SK-N-SH (cell line): ENCODE measurements at regions not wholly inside any gene's neighbourhood (a gene's known extent, or its start where the extent isn't known, plus 50 kb on each side); places are given as distances from the start of the nearest gene placed in this dataset.

Experiments used
- CTCF ChIA-PET: fragments of 300-600, 350-600 bp; formaldehyde crosslinking; extraction: SDS; loops from one replicate; lab custom pipeline; 2021; lab: Yijun Ruan, JAX
- POLR2A ChIA-PET: fragments of 350-600 bp; sonication (Branson Sonifier 250); formaldehyde crosslinking; extraction: SDS; loops from one replicate; lab custom pipeline; 2020; ENCODE audit warnings: antibody characterized with exemption, inconsistent platforms; lab: Yijun Ruan, JAX
- DNase-seq: peaks from one replicate; pipeline ENCODE4 v3.0.0; 2012
- H2AFZ ChIP-seq: fragments of 200-600 bp; sonication (generic); 2 replicates; pipeline ENCODE4 v1.8.1; 2016; ENCODE audit warnings: antibody characterized with exemption, mild to moderate bottlenecking, low read depth
- H3F3A ChIP-seq: fragments of 200-600 bp; sonication (generic); replicated peaks from 2 replicates; pipeline ENCODE3; 2016; ENCODE audit warnings: antibody characterized with exemption, mild to moderate bottlenecking; ENCODE audit not compliant: insufficient read depth
- H3K27ac ChIP-seq, 2 experiments: fragments of 200-500 bp in 1 of 2; fragments of 200-600 bp in 1 of 2; sonication (Bioruptor generic) in 1 of 2; sonication (generic), shearing (Covaris generic) in 1 of 2; 2 replicates each; pipeline versions ENCODE4 v1.5.1 to v1.6.1; 2014 to 2016; ENCODE audit warnings: low read depth in 2 of 2, inconsistent platforms in 1 of 2, low read length in 1 of 2, mild to moderate bottlenecking in 1 of 2, mixed read lengths in 1 of 2
- H3K27me3 ChIP-seq: fragments of 200-600 bp; sonication (generic), shearing (Covaris generic); 2 replicates; pipeline ENCODE4 v1.6.1; 2016; ENCODE audit warnings: mixed run types; ENCODE audit not compliant: insufficient read depth
- H3K36me3 ChIP-seq, 2 experiments: fragments of 200-500 bp in 1 of 2; fragments of 200-600 bp in 1 of 2; sonication (Bioruptor generic) in 1 of 2; sonication (generic) in 1 of 2; replicated peaks in 1 of 2; 2 replicates each; pipeline versions ENCODE3 to v1.5.1; 2014 to 2016; ENCODE audit warnings: low read length in 1 of 2, mild to moderate bottlenecking in 1 of 2; ENCODE audit not compliant: insufficient read depth in 2 of 2, control insufficient read depth in 1 of 2
- H3K4me1 ChIP-seq, 2 experiments: fragments of 200-500 bp in 1 of 2; fragments of 200-600 bp in 1 of 2; sonication (Bioruptor generic) in 1 of 2; sonication (generic), shearing (Covaris generic) in 1 of 2; 2 replicates each; pipeline versions ENCODE4 v1.5.1 to v1.6.1; 2014 to 2016; ENCODE audit warnings: low read depth in 1 of 2, low read length in 1 of 2, mixed run types in 1 of 2; ENCODE audit not compliant: insufficient read depth in 2 of 2, control insufficient read depth in 1 of 2
- H3K4me2 ChIP-seq: fragments of 200-600 bp; sonication (generic), shearing (Covaris generic); 2 replicates; pipeline ENCODE4 v1.6.1; 2017; ENCODE audit warnings: mixed run types
- H3K4me3 ChIP-seq, 2 experiments: fragments of 200-500 bp in 1 of 2; fragments of 200-600 bp in 1 of 2; sonication (Bioruptor generic) in 1 of 2; sonication (generic), shearing (Covaris generic) in 1 of 2; 2 replicates each; pipeline versions ENCODE4 v1.5.1 to v1.8.1; 2014 to 2016; ENCODE audit warnings: low read depth in 2 of 2, inconsistent platforms in 1 of 2, low read length in 1 of 2, mild to moderate bottlenecking in 1 of 2, mixed read lengths in 1 of 2, moderate library complexity in 1 of 2
- H3K79me2 ChIP-seq: fragments of 200-600 bp; sonication (generic); 2 replicates; pipeline ENCODE4 v1.8.1; 2017; ENCODE audit warnings: mild to moderate bottlenecking; ENCODE audit not compliant: insufficient read depth
- H3K9ac ChIP-seq: fragments of 200-600 bp; sonication (generic); 2 replicates; pipeline ENCODE4 v1.6.1; 2017; ENCODE audit warnings: mixed run types
- H3K9me2 ChIP-seq: fragments of 200-600 bp; sonication (generic); 2 replicates; pipeline ENCODE4 v1.6.1; 2017; ENCODE audit warnings: mixed run types
- H3K9me3 ChIP-seq: fragments of 200-600 bp; sonication (generic); 2 replicates; pipeline ENCODE4 v1.6.1; 2017; ENCODE audit warnings: mixed run types, mild to moderate bottlenecking, moderate library complexity
- H4K20me1 ChIP-seq: fragments of 200-600 bp; sonication (generic); 2 replicates; pipeline ENCODE4 v1.6.1; 2017; ENCODE audit warnings: mild to moderate bottlenecking, mixed run types; ENCODE audit not compliant: insufficient read depth
- CHD2 ChIP-seq: fragments of 150-350 bp; IDR thresholded peaks from 2 replicates; pipeline ENCODE4 v1.6.1; 2018; ENCODE audit warnings: low read length; ENCODE audit not compliant: partially characterized antibody
- EP300 ChIP-seq, 2 experiments: IDR thresholded peaks; 2 replicates each; pipeline versions ENCODE4 v1.4.0 to v1.6.1; 2012; ENCODE audit warnings: borderline replicate concordance in 1 of 2, low read depth in 1 of 2, low read length in 1 of 2
- FOSL2 ChIP-seq: IDR thresholded peaks from 2 replicates; pipeline ENCODE4 v1.4.0; 2012; ENCODE audit warnings: low read depth, mild to moderate bottlenecking, moderate library complexity, borderline replicate concordance
- NFIC ChIP-seq: IDR thresholded peaks from 2 replicates; pipeline ENCODE4 v1.4.0; 2012; ENCODE audit warnings: borderline replicate concordance
- RAD21 ChIP-seq: IDR thresholded peaks from 2 replicates; pipeline ENCODE4 v1.6.1; 2012; ENCODE audit warnings: mild to moderate bottlenecking, low read length
- RXRA ChIP-seq: IDR thresholded peaks from 2 replicates; pipeline ENCODE4 v1.4.0; 2012; ENCODE audit warnings: low read depth, mild to moderate bottlenecking, borderline replicate concordance
- SMC3 ChIP-seq: IDR thresholded peaks from 2 replicates; pipeline ENCODE4 v1.6.1; 2012; ENCODE audit warnings: low read depth, low read length, improper control_type of control experiment
- TAF1 ChIP-seq: IDR thresholded peaks from 2 replicates; pipeline ENCODE4 v1.6.1; 2012; ENCODE audit warnings: low read depth, mild to moderate bottlenecking, low read length, moderate library complexity, borderline replicate concordance
- TEAD4 ChIP-seq: IDR thresholded peaks from 2 replicates; pipeline ENCODE4 v1.4.0; 2012; ENCODE audit warnings: mild to moderate bottlenecking, borderline replicate concordance; ENCODE audit not compliant: insufficient read depth
- YY1 ChIP-seq: IDR thresholded peaks from 2 replicates; pipeline ENCODE4 v1.4.0; 2012; ENCODE audit warnings: low read depth, mild to moderate bottlenecking
- WGBS: methylation state at CpG from one replicate; pipeline ENCODE4 v1.1.6; 2017; ENCODE audit warnings: low lambda C conversion rate; 5-methylcytosine and 5-hydroxymethylcytosine counted together
- TF ChIP-seq, protein P1 (sequence below): fragments of 200-600 bp; sonication (generic); IDR thresholded peaks from 2 replicates; pipeline ENCODE4 v1.6.1; 2017; ENCODE audit warnings: antibody characterized with exemption, mild to moderate bottlenecking, moderate library complexity
- TF ChIP-seq, protein P2 (sequence below): IDR thresholded peaks from 2 replicates; pipeline ENCODE4 v1.6.1; 2012; ENCODE audit warnings: mild to moderate bottlenecking, low read depth, low read length, moderate library complexity
- TF ChIP-seq, protein P3 (sequence below): IDR thresholded peaks from 2 replicates; pipeline ENCODE4 v1.4.0; 2012; ENCODE audit warnings: low read depth

DNA sequence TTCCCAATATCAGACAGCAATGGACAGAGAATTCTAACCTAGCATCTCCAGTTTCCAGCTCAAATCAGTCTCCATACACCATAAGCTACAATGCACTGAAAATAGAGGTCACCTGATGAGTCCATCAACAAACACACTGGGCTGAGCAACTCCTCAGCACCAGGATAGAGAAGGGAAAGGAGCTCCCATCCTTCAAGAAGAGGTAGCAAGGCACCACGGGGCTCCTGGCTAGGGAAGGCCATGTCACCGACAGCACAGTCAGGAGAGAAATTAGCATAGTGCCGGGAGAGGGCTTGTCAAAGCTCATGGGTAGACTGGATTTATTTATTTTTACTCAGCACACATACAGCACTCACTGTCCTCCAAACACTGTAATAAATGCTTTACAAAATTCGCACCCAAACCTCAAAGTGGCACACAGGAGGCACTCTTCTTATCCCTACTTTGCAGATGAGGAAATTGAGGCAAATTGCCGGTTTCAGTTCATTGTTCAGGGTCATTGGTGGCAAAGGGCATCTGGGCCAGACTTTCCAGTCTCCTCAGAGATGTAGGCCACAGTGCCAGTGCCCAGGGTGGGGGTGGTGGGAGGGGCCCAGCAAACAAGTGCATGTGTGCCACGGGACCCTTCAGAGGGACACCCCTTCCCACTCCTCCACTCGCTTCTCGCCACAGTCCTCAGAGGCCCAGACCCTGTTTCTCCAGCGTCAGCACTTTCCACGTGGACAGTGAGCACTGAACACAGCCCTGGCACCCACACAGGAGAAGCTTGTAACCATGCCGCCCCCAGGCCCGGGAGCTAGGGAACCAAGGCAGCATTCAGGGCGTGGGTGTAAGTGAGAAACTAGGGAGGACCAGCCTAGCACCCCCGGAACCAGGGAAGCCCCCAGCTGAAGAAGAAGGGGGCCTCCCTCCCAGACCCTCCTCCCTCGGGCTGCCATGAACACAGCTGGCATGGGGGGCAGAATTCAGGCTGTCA, 1417.4 kb downstream of the TBC1D22A start:
- H3K9ac ChIP-seq, result no peak overlapping the region
- TF ChIP-seq NFIC (no peak), TAF1 (no peak), RXRA (no peak), SMC3 (no peak), FOSL2 (no peak), EP300 (IDR thresholded peaks at IDR 0.05; ENCODE audit: borderline replicate concordance in 1 of 2, low read depth in 1 of 2, low read length in 1 of 2) (no peak), RAD21 (no peak), TEAD4 (no peak), YY1 (no peak), CHD2 (no peak)
- TF ChIP-seq, protein P1, sequence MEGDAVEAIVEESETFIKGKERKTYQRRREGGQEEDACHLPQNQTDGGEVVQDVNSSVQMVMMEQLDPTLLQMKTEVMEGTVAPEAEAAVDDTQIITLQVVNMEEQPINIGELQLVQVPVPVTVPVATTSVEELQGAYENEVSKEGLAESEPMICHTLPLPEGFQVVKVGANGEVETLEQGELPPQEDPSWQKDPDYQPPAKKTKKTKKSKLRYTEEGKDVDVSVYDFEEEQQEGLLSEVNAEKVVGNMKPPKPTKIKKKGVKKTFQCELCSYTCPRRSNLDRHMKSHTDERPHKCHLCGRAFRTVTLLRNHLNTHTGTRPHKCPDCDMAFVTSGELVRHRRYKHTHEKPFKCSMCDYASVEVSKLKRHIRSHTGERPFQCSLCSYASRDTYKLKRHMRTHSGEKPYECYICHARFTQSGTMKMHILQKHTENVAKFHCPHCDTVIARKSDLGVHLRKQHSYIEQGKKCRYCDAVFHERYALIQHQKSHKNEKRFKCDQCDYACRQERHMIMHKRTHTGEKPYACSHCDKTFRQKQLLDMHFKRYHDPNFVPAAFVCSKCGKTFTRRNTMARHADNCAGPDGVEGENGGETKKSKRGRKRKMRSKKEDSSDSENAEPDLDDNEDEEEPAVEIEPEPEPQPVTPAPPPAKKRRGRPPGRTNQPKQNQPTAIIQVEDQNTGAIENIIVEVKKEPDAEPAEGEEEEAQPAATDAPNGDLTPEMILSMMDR, result no peak
- TF ChIP-seq, protein P2, sequence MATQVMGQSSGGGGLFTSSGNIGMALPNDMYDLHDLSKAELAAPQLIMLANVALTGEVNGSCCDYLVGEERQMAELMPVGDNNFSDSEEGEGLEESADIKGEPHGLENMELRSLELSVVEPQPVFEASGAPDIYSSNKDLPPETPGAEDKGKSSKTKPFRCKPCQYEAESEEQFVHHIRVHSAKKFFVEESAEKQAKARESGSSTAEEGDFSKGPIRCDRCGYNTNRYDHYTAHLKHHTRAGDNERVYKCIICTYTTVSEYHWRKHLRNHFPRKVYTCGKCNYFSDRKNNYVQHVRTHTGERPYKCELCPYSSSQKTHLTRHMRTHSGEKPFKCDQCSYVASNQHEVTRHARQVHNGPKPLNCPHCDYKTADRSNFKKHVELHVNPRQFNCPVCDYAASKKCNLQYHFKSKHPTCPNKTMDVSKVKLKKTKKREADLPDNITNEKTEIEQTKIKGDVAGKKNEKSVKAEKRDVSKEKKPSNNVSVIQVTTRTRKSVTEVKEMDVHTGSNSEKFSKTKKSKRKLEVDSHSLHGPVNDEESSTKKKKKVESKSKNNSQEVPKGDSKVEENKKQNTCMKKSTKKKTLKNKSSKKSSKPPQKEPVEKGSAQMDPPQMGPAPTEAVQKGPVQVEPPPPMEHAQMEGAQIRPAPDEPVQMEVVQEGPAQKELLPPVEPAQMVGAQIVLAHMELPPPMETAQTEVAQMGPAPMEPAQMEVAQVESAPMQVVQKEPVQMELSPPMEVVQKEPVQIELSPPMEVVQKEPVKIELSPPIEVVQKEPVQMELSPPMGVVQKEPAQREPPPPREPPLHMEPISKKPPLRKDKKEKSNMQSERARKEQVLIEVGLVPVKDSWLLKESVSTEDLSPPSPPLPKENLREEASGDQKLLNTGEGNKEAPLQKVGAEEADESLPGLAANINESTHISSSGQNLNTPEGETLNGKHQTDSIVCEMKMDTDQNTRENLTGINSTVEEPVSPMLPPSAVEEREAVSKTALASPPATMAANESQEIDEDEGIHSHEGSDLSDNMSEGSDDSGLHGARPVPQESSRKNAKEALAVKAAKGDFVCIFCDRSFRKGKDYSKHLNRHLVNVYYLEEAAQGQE, result no peak
- TF ChIP-seq, protein P3, sequence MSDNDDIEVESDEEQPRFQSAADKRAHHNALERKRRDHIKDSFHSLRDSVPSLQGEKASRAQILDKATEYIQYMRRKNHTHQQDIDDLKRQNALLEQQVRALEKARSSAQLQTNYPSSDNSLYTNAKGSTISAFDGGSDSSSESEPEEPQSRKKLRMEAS, result no peak
- TF ChIP-seq, all 33 proteins: peak for 0
- ChIA-PET CTCF (no interaction called here), POLR2A (no interaction called here)
- Histone ChIP-seq H3K79me2 (no peaks in the 10 kb centered on the region), H3K9me3 (no peaks in the 10 kb centered on the region), H3K9me2 (no peaks in the 10 kb centered on the region), H4K20me1 (no peaks in the 10 kb centered on the region), H2AFZ (no peak overlapping the region), H3K4me1 (no peaks in the 10 kb centered on the region), H3K4me2 (no peak overlapping the region), H3K27me3 (no peaks in the 10 kb centered on the region), H3K27ac (no peak overlapping the region), H3K4me3 (no peak overlapping the region), H3K36me3 (no peaks in the 10 kb centered on the region), H3F3A (no peaks in the 10 kb centered on the region)
- 19% methylated on average over 9 of the region's 15 CpGs for WGBS
- no peak for DNase-seq
